ENCODE measurements at regions not wholly inside any gene's neighbourhood (a gene's known extent, or its start where the extent isn't known, plus 50 kb on each side); places are given as distances from the start of the nearest gene placed in this dataset.

GRCh38 chr4:185936650-185937376 lies 124.8 kb upstream of the SORBS2 start:
- TF ChIP-seq CTCF (IDR thresholded peaks at IDR 0.05; ENCODE audit: borderline replicate concordance, control extremely low read depth, extremely low read depth, insufficient read depth, missing control alignments), result no peak
- DNase-seq (ENCODE audit: low spot score), result no peak
- in situ Hi-C loops (cut with MboI; ENCODE audit: low sequenced_read_pairs, unreplicated experiment), result no loop called here

GRCh38 chr4:185938654-185939053 lies 126.7 kb upstream of the SORBS2 start:
- DNase-seq (ENCODE audit: low spot score), result no peak
- in situ Hi-C loops (cut with MboI; ENCODE audit: low sequenced_read_pairs, unreplicated experiment), result no loop called here
- TF ChIP-seq CTCF (IDR thresholded peaks at IDR 0.05; ENCODE audit: borderline replicate concordance, control extremely low read depth, extremely low read depth, insufficient read depth, missing control alignments), result no peak

GRCh38 chr4:185941461-185941860 lies 127.5 kb upstream of the TLR3 start:
- DNase-seq (ENCODE audit: low spot score), result no peak
- in situ Hi-C loops (cut with MboI; ENCODE audit: low sequenced_read_pairs, unreplicated experiment), result no loop called here

GRCh38 chr4:185945252-185945651 lies 123.7 kb upstream of the TLR3 start:
- no peak for TF ChIP-seq CTCF (IDR thresholded peaks at IDR 0.05; ENCODE audit: borderline replicate concordance, control extremely low read depth, extremely low read depth, insufficient read depth, missing control alignments)
- in situ Hi-C loops (cut with MboI; ENCODE audit: low sequenced_read_pairs, unreplicated experiment), result no loop called here
- DNase-seq (ENCODE audit: low spot score), result no peak

More at GRCh38 chr4:185941461-185941860, 127.5 kb upstream of the TLR3 start:
- no peak for TF ChIP-seq CTCF (IDR thresholded peaks at IDR 0.05; ENCODE audit: borderline replicate concordance, control extremely low read depth, extremely low read depth, insufficient read depth, missing control alignments)

GRCh38 chr4:185945906-185946305 lies 123.0 kb upstream of the TLR3 start:
- no peak for DNase-seq (ENCODE audit: low spot score)
- in situ Hi-C loops (cut with MboI; ENCODE audit: low sequenced_read_pairs, unreplicated experiment), result no loop called here
- no peak for TF ChIP-seq CTCF (IDR thresholded peaks at IDR 0.05; ENCODE audit: borderline replicate concordance, control extremely low read depth, extremely low read depth, insufficient read depth, missing control alignments)

- in situ Hi-C loops (cut with MboI; ENCODE audit: low sequenced_read_pairs, unreplicated experiment), result no loop called here
- TF ChIP-seq CTCF (IDR thresholded peaks at IDR 0.05; ENCODE audit: borderline replicate concordance, control extremely low read depth, extremely low read depth, insufficient read depth, missing control alignments), result no peak
- no peak for DNase-seq (ENCODE audit: low spot score)
These were observed 118.1 kb upstream of the TLR3 start for GRCh38 chr4:185950891-185951290.

Data from GM13976 (cell line).